Osteoblast (primary cell): ENCODE measurements at regions not wholly inside any gene's neighbourhood (a gene's known extent, or its start where the extent isn't known, plus 50 kb on each side); places are given as distances from the start of the nearest gene placed in this dataset.

ENCODE experiments used
- DNase-seq: peaks from one replicate; pipeline ENCODE4 v3.0.0; 2011; ENCODE audit warnings: low spot score, mixed read lengths; ENCODE audit not compliant: insufficient read length; ENCODE audit errors: missing footprints
- H2AFZ ChIP-seq: 2 replicates; pipeline ENCODE4 v1.6.0; 2011; ENCODE audit warnings: mild to moderate bottlenecking, low read length
- H3K27ac ChIP-seq: 2 replicates; pipeline ENCODE4 v1.5.1; 2011; ENCODE audit warnings: mild to moderate bottlenecking, low read depth, low read length, moderate library complexity
- H3K27me3 ChIP-seq: 2 replicates; pipeline ENCODE4 v1.6.0; 2012; ENCODE audit warnings: mild to moderate bottlenecking, control low read depth, inconsistent platforms, low read length, moderate library complexity; ENCODE audit not compliant: insufficient read depth
- H3K36me3 ChIP-seq: 2 replicates; pipeline ENCODE4 v1.5.1; 2011; ENCODE audit warnings: mild to moderate bottlenecking, low read length, control low read depth, moderate library complexity; ENCODE audit not compliant: insufficient read depth
- H3K4me1 ChIP-seq: 2 replicates; pipeline ENCODE4 v1.5.1; 2011; ENCODE audit warnings: mild to moderate bottlenecking, low read length, control low read depth, moderate library complexity; ENCODE audit not compliant: insufficient read depth
- H3K4me2 ChIP-seq: 2 replicates; pipeline ENCODE4 v1.6.0; 2011; ENCODE audit warnings: mild to moderate bottlenecking, low read length; ENCODE audit not compliant: insufficient read depth
- H3K4me3 ChIP-seq: fragments of 200-600 bp; sonication (generic); 3 replicates; pipeline ENCODE4 v1.5.1; 2012; ENCODE audit warnings: mild to moderate bottlenecking, low read length, inconsistent platforms; ENCODE audit not compliant: insufficient read depth
- H3K79me2 ChIP-seq: 2 replicates; pipeline ENCODE4 v1.6.0; 2012; ENCODE audit warnings: mild to moderate bottlenecking, low read length, control low read depth, inconsistent platforms; ENCODE audit not compliant: insufficient read depth
- H3K9me3 ChIP-seq: 2 replicates; pipeline ENCODE4 v1.5.1; 2011; ENCODE audit warnings: low read depth, low read length, control low read depth
- H4K20me1 ChIP-seq: 2 replicates; pipeline ENCODE4 v1.6.0; 2012; ENCODE audit warnings: mild to moderate bottlenecking, low read length, control low read depth; ENCODE audit not compliant: insufficient read depth
- TF ChIP-seq, protein P1 (sequence below): IDR thresholded peaks from 2 replicates; pipeline ENCODE4 v1.5.1; 2011; ENCODE audit warnings: mild to moderate bottlenecking, low read depth, low read length, moderate library complexity; ENCODE audit errors: extremely low read depth

- H3K4me2 ChIP-seq = no peak overlapping the region
- H4K20me1 ChIP-seq = no peaks in the 10 kb centered on the region
- no peaks in the 10 kb centered on the region for H3K79me2 ChIP-seq
- H3K36me3 ChIP-seq = no peaks in the 10 kb centered on the region
- TF ChIP-seq, protein P1, sequence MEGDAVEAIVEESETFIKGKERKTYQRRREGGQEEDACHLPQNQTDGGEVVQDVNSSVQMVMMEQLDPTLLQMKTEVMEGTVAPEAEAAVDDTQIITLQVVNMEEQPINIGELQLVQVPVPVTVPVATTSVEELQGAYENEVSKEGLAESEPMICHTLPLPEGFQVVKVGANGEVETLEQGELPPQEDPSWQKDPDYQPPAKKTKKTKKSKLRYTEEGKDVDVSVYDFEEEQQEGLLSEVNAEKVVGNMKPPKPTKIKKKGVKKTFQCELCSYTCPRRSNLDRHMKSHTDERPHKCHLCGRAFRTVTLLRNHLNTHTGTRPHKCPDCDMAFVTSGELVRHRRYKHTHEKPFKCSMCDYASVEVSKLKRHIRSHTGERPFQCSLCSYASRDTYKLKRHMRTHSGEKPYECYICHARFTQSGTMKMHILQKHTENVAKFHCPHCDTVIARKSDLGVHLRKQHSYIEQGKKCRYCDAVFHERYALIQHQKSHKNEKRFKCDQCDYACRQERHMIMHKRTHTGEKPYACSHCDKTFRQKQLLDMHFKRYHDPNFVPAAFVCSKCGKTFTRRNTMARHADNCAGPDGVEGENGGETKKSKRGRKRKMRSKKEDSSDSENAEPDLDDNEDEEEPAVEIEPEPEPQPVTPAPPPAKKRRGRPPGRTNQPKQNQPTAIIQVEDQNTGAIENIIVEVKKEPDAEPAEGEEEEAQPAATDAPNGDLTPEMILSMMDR = no peak
- H3K4me3 ChIP-seq = no peak overlapping the region
- H3K9me3 ChIP-seq = no peaks in the 10 kb centered on the region
- H3K27ac ChIP-seq = no peak overlapping the region
- no peaks in the 10 kb centered on the region for H3K4me1 ChIP-seq
- no peaks in the 10 kb centered on the region for H3K27me3 ChIP-seq
- H2AFZ ChIP-seq = no peak overlapping the region
- no peak for DNase-seq
These were observed 106.6 kb downstream of the BRMS1L start for GRCh38 chr14:35932659-35933159.

- H3K36me3 ChIP-seq = no peaks in the 10 kb centered on the region
- TF ChIP-seq, protein P1 = no peak
- no peak overlapping the region for H3K27ac ChIP-seq
- DNase-seq = no peak
- no peak overlapping the region for H3K4me3 ChIP-seq
- H3K4me2 ChIP-seq = no peak overlapping the region
- H4K20me1 ChIP-seq = no peaks in the 10 kb centered on the region
- no peaks in the 10 kb centered on the region for H3K4me1 ChIP-seq
- H3K27me3 ChIP-seq = no peaks in the 10 kb centered on the region
- H3K9me3 ChIP-seq = no peaks in the 10 kb centered on the region
- no peaks in the 10 kb centered on the region for H3K79me2 ChIP-seq
- H2AFZ ChIP-seq = no peak overlapping the region
These were observed 106.0 kb downstream of the BRMS1L start for GRCh38 chr14:35932136-35932535.

GRCh38 chr14:35931346-35931745, 105.2 kb downstream of the BRMS1L start:
- no peak for DNase-seq
- H3K79me2 ChIP-seq = no peaks in the 10 kb centered on the region
- H2AFZ ChIP-seq = no peak overlapping the region
- no peak overlapping the region for H3K4me2 ChIP-seq
- H3K27me3 ChIP-seq = no peaks in the 10 kb centered on the region
- no peaks in the 10 kb centered on the region for H3K36me3 ChIP-seq
- no peak overlapping the region for H3K27ac ChIP-seq
- no peaks in the 10 kb centered on the region for H3K9me3 ChIP-seq
- H3K4me1 ChIP-seq = no peaks in the 10 kb centered on the region
- H4K20me1 ChIP-seq = no peaks in the 10 kb centered on the region
- H3K4me3 ChIP-seq = no peak overlapping the region
- TF ChIP-seq, protein P1 = no peak

GRCh38 chr14:35929186-35929585, 103.0 kb downstream of the BRMS1L start:
- no peaks in the 10 kb centered on the region for H3K9me3 ChIP-seq
- no peaks in the 10 kb centered on the region for H3K36me3 ChIP-seq
- no peaks in the 10 kb centered on the region for H3K27me3 ChIP-seq
- no peak for DNase-seq
- H2AFZ ChIP-seq = no peak overlapping the region
- H3K27ac ChIP-seq = no peak overlapping the region
- no peaks in the 10 kb centered on the region for H4K20me1 ChIP-seq
- no peak overlapping the region for H3K4me2 ChIP-seq
- H3K79me2 ChIP-seq = no peaks in the 10 kb centered on the region
- H3K4me3 ChIP-seq = no peak overlapping the region
- no peaks in the 10 kb centered on the region for H3K4me1 ChIP-seq
- TF ChIP-seq, protein P1 = no peak
